NK-92 treated with Interleukin-12 subunit alpha and Interleukin-12 subunit beta, amount 100 ng/mL, for 24 hours (cell line): ENCODE measurements at regions not wholly inside any gene's neighbourhood (a gene's known extent, or its start where the extent isn't known, plus 50 kb on each side); places are given as distances from the start of the nearest gene placed in this dataset.
"Not testable (repeated sequence)": the region's sequence is repeated elsewhere in the genome, so short reads cannot be mapped to it uniquely, and the experiment has no call there.

Experiments used
- DNase-seq: peaks from one replicate; lab custom pipeline; 2025; lab: John Stamatoyannopoulos, UW

DNA sequence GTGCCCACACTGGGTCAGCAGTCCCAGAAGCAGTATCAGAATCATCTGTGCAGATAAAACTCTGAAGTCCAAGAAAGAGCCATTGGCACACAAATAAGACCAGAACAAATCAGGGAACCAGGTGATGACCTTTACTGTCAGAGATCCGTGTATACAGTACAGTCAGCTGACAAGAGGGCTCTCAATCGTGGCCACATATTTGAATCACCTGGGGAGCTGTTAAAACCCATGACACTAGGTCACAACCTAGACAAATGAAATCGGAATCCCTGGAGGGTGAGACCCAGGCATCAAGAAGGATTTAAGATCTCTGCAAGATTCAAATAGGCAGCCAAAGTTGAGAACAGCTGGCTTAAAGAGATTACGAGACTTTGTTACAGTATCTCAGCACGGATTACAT lies 807.1 kb downstream of the RNF144A start:
- DNase-seq, result no peak

- DNase-seq, result peak; percentile 27
These were observed 808.1 kb downstream of the RNF144A start for GRCh38 chr2:7725171-7725849.

GRCh38 chr2:7725850-7726242 lies 808.6 kb downstream of the RNF144A start:
- DNase-seq, result no peak

DNA sequence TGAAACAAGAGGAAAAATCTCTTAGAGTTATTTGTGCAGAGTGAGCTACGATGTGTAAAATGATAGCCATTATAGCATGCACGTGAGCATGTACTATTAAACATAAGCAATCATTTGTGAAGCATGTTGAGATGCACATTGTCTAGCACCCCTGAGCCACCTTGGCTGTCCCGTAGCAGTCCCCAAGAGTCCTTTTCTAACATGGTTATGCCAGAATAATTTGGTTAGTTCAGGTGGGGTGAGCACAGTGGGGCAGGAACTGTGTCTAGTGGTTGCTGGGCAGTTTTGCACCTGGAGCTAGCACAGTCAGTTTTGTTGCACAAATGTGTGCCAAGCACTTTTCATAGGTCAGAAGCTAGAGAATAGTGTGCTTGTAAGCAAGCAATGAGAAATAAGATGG lies 809.8 kb downstream of the RNF144A start:
- no peak for DNase-seq

GRCh38 chr2:7728388-7728787 lies 811.2 kb downstream of the RNF144A start:
- no peak for DNase-seq

GRCh38 chr2:7730449-7730848 lies 813.2 kb downstream of the RNF144A start:
- DNase-seq, result no peak

- DNase-seq, result no peak
These were observed 813.8 kb downstream of the RNF144A start for GRCh38 chr2:7730990-7731389.

DNA sequence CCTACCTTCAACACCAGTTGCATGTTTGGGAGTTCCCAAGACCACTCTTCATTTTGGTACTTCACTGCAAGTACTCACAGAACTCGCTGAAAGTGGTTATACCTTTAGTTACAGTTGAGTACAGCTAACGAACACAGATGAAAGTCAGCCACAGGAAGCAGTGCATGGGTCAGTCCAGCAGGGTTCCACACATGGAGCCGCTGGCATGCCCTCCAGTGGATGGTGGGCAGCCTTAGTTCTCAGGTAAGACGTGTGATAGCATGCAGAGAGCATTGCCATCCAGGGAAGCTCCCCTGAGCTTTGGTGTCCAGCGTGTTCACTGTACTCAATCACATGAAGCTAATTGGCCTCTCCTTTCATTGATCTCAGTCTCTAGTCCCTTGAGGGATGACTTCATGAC lies 815.3 kb downstream of the RNF144A start:
- no peak for DNase-seq

DNA sequence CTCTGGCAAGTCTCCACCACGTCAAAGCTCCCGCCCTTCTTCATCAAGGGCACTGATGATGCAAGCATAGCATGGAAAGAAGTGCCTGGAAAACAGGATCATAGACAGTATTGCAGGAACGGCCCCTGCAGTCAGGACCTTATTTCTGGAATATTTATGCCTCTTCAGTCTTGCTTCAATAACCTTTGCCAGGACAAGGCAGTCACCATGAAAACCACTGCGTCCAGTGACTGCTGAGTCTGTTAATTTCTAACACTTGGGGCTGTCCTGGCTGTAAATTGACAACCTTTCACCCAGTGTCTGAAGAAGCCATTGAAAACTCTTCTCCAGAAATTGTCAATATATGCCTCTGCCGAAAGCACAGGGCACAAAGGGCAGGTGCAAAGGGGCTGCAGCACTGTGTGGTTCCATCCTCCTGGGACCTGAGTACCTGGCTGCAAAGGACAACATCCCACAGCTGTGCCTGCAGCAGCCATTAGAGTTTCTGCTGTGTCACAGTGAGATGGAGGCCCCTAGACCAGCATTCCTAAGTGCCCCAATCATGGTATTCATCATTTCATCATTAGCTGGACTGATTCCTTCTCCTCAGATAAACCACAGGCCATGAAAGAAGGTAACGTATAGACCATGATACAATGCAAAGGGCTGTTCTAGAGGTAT lies 819.6 kb downstream of the RNF144A start:
- no peak for DNase-seq

GRCh38 chr2:7738596-7738995 lies 821.4 kb downstream of the RNF144A start:
- no peak for DNase-seq

- DNase-seq, result no peak
These were observed 822.9 kb downstream of the RNF144A start for GRCh38 chr2:7740114-7740513.

GRCh38 chr2:7742301-7742700 lies 825.1 kb downstream of the RNF144A start:
- no peak for DNase-seq

DNA sequence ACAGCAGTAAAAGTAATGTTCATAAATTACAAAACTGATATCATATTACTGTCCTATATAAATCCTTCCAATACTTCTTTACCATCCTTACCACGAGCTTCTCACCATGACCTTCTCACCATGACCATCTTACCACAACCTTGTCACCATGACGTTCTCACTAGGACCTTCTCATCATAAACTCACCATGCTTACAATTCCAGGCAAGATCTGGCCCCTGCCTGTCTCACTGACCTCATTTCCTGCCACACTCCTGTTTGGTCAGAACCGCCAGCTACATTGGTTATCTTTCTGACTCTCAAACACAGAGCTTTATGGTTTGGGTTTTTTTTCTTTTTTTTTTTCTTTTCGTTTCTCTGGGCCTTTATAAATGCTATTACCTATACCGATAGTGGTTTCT lies 827.6 kb downstream of the RNF144A start:
- DNase-seq, result peak; percentile 55

- no peak for DNase-seq
These were observed 828.2 kb downstream of the RNF144A start for GRCh38 chr2:7745369-7745768.

- no peak for DNase-seq
These were observed 831.7 kb downstream of the RNF144A start for GRCh38 chr2:7748717-7749415.

- no peak for DNase-seq
These were observed 832.8 kb downstream of the RNF144A start for GRCh38 chr2:7749895-7750559.

DNA sequence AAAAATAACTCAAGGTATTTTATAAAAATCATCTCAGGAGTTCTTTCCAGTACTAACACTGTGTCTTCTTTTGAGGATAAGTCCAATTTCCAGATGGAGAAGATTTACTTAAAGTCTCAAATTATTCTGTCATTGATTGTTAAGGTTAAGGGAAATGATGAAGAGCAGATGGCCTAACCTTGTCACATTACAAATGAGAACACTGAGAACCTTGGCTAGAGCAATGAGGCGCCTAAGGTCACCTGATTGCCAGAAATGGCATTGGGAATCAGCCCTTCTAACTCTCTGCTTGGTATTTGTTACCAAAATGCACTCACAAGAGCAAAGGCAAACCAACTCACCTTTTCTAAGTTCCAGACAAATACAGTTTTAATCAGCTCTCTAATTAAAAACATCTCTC lies 835.1 kb downstream of the RNF144A start:
- DNase-seq, result no peak

DNA sequence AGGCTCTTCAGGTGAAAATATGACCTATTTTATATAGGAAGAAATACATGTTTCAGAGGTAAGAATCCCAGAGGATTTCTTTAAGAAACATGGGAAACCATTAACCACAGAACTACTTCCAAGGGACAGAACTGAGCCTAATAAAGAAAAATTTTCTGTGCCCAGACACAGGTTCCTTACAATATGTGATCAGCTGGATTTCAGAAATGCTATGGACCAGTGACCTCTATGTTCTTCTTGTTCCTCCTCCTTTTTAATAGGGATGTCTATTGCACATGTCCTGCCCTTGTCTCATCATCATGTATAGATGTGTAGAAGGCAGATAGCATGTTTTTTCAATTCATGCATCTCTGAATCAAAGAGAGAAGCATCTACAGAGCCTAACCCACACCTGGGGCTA lies 836.6 kb downstream of the RNF144A start:
- DNase-seq, result no peak

DNA sequence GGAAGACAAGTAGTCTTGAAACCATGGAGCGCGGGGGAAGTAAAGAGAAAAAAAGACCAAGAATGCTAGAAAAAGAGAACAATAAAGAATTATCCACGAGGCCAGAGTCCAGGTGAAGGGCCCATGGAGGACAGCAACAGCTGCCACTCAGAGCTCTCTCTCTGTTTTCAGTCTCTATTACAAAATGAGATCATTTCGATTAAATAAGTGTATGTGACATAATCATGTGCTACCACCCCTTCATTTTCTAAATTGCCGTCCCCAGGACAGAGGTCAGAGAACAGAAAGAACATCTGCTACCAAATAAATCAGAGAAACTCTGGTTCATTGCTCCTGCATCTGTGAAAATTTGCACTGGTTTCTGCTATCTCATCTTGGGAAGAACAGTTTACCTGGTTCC lies 838.7 kb downstream of the RNF144A start:
- no peak for DNase-seq

- no peak for DNase-seq
These were observed 841.0 kb downstream of the RNF144A start for GRCh38 chr2:7758073-7758759.

GRCh38 chr2:7759898-7760297 lies 842.7 kb downstream of the RNF144A start:
- DNase-seq, result no peak

DNA sequence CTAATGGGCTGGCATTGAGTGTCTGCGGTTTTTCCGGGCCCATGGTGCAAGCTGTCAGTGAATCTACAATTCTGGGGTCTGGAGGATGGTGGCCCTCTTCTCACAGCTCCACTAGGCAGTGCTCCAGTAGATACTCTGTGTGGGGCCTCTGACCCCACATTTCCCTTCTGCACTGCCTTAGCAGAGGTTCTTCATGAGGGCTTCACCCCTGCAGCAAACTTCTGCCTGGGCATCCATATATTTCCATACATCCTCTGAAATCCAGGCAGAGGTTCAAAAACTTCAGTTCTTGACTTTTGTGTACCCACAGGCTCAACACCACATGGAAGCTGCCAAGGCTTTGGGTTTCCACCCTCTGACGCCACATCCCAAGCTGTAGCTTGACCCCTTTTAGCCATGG lies 846.2 kb downstream of the RNF144A start:
- DNase-seq, result not testable (repeated sequence)
